HCT116 (cell line): ENCODE measurements at regions not wholly inside any gene's neighbourhood (a gene's known extent, or its start where the extent isn't known, plus 50 kb on each side); places are given as distances from the start of the nearest gene placed in this dataset.

Source experiments
- EGR1 ChIP-seq: IDR thresholded peaks from 2 replicates; pipeline ENCODE4 v1.6.1; 2012; ENCODE audit warnings: low read depth
- EZH2 ChIP-seq: fragments of 200-600 bp; sonication (generic); IDR thresholded peaks from 2 replicates; pipeline ENCODE4 v1.6.1; 2017; ENCODE audit warnings: antibody characterized with exemption, mixed run types
- EZH2phosphoT487 ChIP-seq: fragments of 200-600 bp; IDR thresholded peaks from 2 replicates; pipeline ENCODE4 v1.6.1; 2018; ENCODE audit warnings: antibody characterized with exemption, borderline replicate concordance
- POLR2A ChIP-seq: IDR thresholded peaks from 2 replicates; pipeline ENCODE4 v1.7.0; 2011; ENCODE audit warnings: borderline replicate concordance; ENCODE audit not compliant: insufficient read depth, insufficient read length; ENCODE audit errors: extremely low read depth
- POLR2AphosphoS5 ChIP-seq: IDR thresholded peaks from 2 replicates; pipeline ENCODE4 v1.6.1; 2011; ENCODE audit warnings: mild to moderate bottlenecking, low read depth, low read length, moderate library complexity
- SP1 ChIP-seq: IDR thresholded peaks from 2 replicates; pipeline ENCODE4 v1.6.1; 2012; ENCODE audit warnings: low read depth
- SRF ChIP-seq: IDR thresholded peaks from 2 replicates; pipeline ENCODE4 v1.6.1; 2012; ENCODE audit warnings: low read depth
- TCF7L2 ChIP-seq: IDR thresholded peaks from 2 replicates; pipeline ENCODE4 v1.7.0; 2011; ENCODE audit warnings: borderline replicate concordance, inconsistent platforms; ENCODE audit not compliant: insufficient read depth, insufficient read length; ENCODE audit errors: extremely low read depth
- ZBTB33 ChIP-seq: IDR thresholded peaks from 2 replicates; pipeline ENCODE4 v1.6.1; 2011; ENCODE audit warnings: mild to moderate bottlenecking, low read length, moderate library complexity; ENCODE audit not compliant: insufficient replicate concordance; ENCODE audit errors: extremely low read depth
- ZNF274 ChIP-seq: fragments of 200-500 bp; sonication (Bioruptor generic); IDR thresholded peaks from 2 replicates; pipeline ENCODE4 v1.6.1; 2014; ENCODE audit warnings: mild to moderate bottlenecking, low read depth, low read length, inconsistent platforms
- TF ChIP-seq, protein P1 (sequence below), 3 experiments: fragments of 200-600 bp in 1 of 3; sonication (generic) in 1 of 3; IDR thresholded peaks in 2 of 3; conservative IDR thresholded peaks in 1 of 3; 2 replicates each; pipeline ENCODE4 v1.5.1; 2012 to 2017; ENCODE audit warnings: low read depth in 2 of 3, low read length in 2 of 3, antibody characterized with exemption in 1 of 3, borderline replicate concordance in 1 of 3, control low read depth in 1 of 3, mild to moderate bottlenecking in 1 of 3, mixed read lengths in 1 of 3, mixed run types in 1 of 3, moderate library complexity in 1 of 3; ENCODE audit not compliant: insufficient read depth in 1 of 3
- TF ChIP-seq, protein P2 (sequence below): IDR thresholded peaks from 2 replicates; pipeline ENCODE4 v1.6.1; 2012; ENCODE audit warnings: low read depth

GRCh38 chr16:47999595-47999994 is 156.2 kb downstream of the ABCC12 start:
- TF ChIP-seq, protein P1, sequence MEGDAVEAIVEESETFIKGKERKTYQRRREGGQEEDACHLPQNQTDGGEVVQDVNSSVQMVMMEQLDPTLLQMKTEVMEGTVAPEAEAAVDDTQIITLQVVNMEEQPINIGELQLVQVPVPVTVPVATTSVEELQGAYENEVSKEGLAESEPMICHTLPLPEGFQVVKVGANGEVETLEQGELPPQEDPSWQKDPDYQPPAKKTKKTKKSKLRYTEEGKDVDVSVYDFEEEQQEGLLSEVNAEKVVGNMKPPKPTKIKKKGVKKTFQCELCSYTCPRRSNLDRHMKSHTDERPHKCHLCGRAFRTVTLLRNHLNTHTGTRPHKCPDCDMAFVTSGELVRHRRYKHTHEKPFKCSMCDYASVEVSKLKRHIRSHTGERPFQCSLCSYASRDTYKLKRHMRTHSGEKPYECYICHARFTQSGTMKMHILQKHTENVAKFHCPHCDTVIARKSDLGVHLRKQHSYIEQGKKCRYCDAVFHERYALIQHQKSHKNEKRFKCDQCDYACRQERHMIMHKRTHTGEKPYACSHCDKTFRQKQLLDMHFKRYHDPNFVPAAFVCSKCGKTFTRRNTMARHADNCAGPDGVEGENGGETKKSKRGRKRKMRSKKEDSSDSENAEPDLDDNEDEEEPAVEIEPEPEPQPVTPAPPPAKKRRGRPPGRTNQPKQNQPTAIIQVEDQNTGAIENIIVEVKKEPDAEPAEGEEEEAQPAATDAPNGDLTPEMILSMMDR (IDR thresholded peaks at IDR 0.05 in 2 of 3, conservative IDR thresholded peaks at IDR 0.05 in 1 of 3; ENCODE audit: borderline replicate concordance in 1 of 3, insufficient read depth in 1 of 3, low read depth in 2 of 3, low read length in 2 of 3): no peak
- no peak for TF ChIP-seq SRF
- TF ChIP-seq ZBTB33: no peak
- no peak for TF ChIP-seq ZNF274
- no peak for TF ChIP-seq POLR2AphosphoS5
- TF ChIP-seq EZH2: no peak
- TF ChIP-seq EZH2phosphoT487: no peak
- TF ChIP-seq SP1: no peak
- TF ChIP-seq EGR1: no peak
- TF ChIP-seq TCF7L2: no peak
- TF ChIP-seq, protein P2, sequence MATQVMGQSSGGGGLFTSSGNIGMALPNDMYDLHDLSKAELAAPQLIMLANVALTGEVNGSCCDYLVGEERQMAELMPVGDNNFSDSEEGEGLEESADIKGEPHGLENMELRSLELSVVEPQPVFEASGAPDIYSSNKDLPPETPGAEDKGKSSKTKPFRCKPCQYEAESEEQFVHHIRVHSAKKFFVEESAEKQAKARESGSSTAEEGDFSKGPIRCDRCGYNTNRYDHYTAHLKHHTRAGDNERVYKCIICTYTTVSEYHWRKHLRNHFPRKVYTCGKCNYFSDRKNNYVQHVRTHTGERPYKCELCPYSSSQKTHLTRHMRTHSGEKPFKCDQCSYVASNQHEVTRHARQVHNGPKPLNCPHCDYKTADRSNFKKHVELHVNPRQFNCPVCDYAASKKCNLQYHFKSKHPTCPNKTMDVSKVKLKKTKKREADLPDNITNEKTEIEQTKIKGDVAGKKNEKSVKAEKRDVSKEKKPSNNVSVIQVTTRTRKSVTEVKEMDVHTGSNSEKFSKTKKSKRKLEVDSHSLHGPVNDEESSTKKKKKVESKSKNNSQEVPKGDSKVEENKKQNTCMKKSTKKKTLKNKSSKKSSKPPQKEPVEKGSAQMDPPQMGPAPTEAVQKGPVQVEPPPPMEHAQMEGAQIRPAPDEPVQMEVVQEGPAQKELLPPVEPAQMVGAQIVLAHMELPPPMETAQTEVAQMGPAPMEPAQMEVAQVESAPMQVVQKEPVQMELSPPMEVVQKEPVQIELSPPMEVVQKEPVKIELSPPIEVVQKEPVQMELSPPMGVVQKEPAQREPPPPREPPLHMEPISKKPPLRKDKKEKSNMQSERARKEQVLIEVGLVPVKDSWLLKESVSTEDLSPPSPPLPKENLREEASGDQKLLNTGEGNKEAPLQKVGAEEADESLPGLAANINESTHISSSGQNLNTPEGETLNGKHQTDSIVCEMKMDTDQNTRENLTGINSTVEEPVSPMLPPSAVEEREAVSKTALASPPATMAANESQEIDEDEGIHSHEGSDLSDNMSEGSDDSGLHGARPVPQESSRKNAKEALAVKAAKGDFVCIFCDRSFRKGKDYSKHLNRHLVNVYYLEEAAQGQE: no peak
- no peak for TF ChIP-seq POLR2A
